GM23248 (cell line): ENCODE measurements at regions not wholly inside any gene's neighbourhood (a gene's known extent, or its start where the extent isn't known, plus 50 kb on each side); places are given as distances from the start of the nearest gene placed in this dataset.

Experiments
- EZH2 ChIP-seq: fragments of 200-600 bp; sonication (generic); IDR thresholded peaks from 2 replicates; pipeline ENCODE4 v1.6.1; 2018; ENCODE audit warnings: antibody characterized with exemption, mild to moderate bottlenecking; ENCODE audit not compliant: insufficient read depth, poor library complexity, severe bottlenecking
- EZH2phosphoT487 ChIP-seq: fragments of 200-600 bp; sonication (generic); IDR thresholded peaks from 2 replicates; pipeline ENCODE4 v1.6.1; 2018; ENCODE audit warnings: antibody characterized with exemption, moderate library complexity, mild to moderate bottlenecking, low read depth; ENCODE audit not compliant: insufficient read depth

- TF ChIP-seq EZH2 (no peak), EZH2phosphoT487 (no peak)
Measured at GRCh38 chr3:194913316-194913715, 227.6 kb downstream of the FAM43A start.
